Neural cell (in vitro differentiated cells): ENCODE measurements at regions not wholly inside any gene's neighbourhood (a gene's known extent, or its start where the extent isn't known, plus 50 kb on each side); places are given as distances from the start of the nearest gene placed in this dataset.

Source experiments
- H2AFZ ChIP-seq: fragments of 200-600, 300-800 bp; sonication (generic), shearing (Covaris generic); 2 replicates; pipeline ENCODE4 v1.6.0; 2014; ENCODE audit warnings: low read depth, mild to moderate bottlenecking, antibody characterized with exemption, low read length, moderate library complexity
- H3F3A ChIP-seq: fragments of 200-600 bp; shearing (Covaris generic); 2 replicates; pipeline ENCODE4 v1.6.1; 2016; ENCODE audit warnings: mild to moderate bottlenecking, moderate library complexity, mixed read lengths, antibody characterized with exemption, low read length; ENCODE audit not compliant: insufficient read depth, poor library complexity, severe bottlenecking
- H3K27ac ChIP-seq: fragments of 200-600, 300-800 bp; sonication (generic), shearing (Covaris generic); 2 replicates; pipeline ENCODE4 v1.5.1; 2014; ENCODE audit warnings: mild to moderate bottlenecking, low read length, moderate library complexity
- H3K27me3 ChIP-seq: fragments of 300-800, 200-600 bp; sonication (generic), shearing (Covaris generic); 2 replicates; pipeline ENCODE4 v1.6.0; 2014; ENCODE audit warnings: mild to moderate bottlenecking, low read depth, low read length, moderate library complexity; ENCODE audit not compliant: insufficient read depth
- H3K36me3 ChIP-seq: fragments of 300-800, 200-600 bp; sonication (generic), shearing (Covaris generic); 2 replicates; pipeline ENCODE4 v1.5.1; 2014; ENCODE audit warnings: mild to moderate bottlenecking, antibody characterized with exemption, low read length, moderate library complexity; ENCODE audit not compliant: insufficient read depth
- H3K4me2 ChIP-seq: fragments of 300-800, 200-600 bp; sonication (generic), shearing (Covaris generic); 2 replicates; pipeline ENCODE4 v1.6.0; 2014; ENCODE audit warnings: mild to moderate bottlenecking, low read length
- H3K4me3 ChIP-seq: fragments of 300-800, 200-600 bp; sonication (generic), shearing (Covaris generic); 2 replicates; pipeline ENCODE4 v1.5.1; 2014; ENCODE audit warnings: mild to moderate bottlenecking, low read length, moderate library complexity
- H3K79me2 ChIP-seq: fragments of 200-600 bp; shearing (Covaris generic); replicated peaks from 2 replicates; pipeline ENCODE4 v1.6.0; 2014; ENCODE audit warnings: mild to moderate bottlenecking, low read length, moderate library complexity; ENCODE audit not compliant: insufficient read depth
- H3K9ac ChIP-seq: fragments of 300-800, 200-600 bp; sonication (generic), shearing (Covaris generic); 2 replicates; pipeline ENCODE4 v1.6.1; 2016; ENCODE audit warnings: mild to moderate bottlenecking, low read length, mixed read lengths
- H3K9me2 ChIP-seq: fragments of 200-600 bp; shearing (Covaris generic); 2 replicates; pipeline ENCODE4 v1.6.1; 2016; ENCODE audit warnings: mild to moderate bottlenecking, low read length, mixed read lengths; ENCODE audit not compliant: insufficient read depth
- H3K9me3 ChIP-seq: fragments of 200-600, 300-800 bp; sonication (generic), shearing (Covaris generic); 2 replicates; pipeline ENCODE4 v1.6.1; 2016; ENCODE audit warnings: mild to moderate bottlenecking, mixed run types, low read length, moderate library complexity, mixed read lengths
- H4K20me1 ChIP-seq: fragments of 200-600 bp; shearing (Covaris generic); 2 replicates; pipeline ENCODE4 v1.6.1; 2016; ENCODE audit warnings: mild to moderate bottlenecking, mixed run types; ENCODE audit not compliant: insufficient read depth
- EP300 ChIP-seq: fragments of 450-650 bp; conservative IDR thresholded peaks from 2 replicates; pipeline ENCODE4 v1.6.1; 2014; ENCODE audit warnings: antibody characterized with exemption, mild to moderate bottlenecking, moderate library complexity; ENCODE audit not compliant: poor library complexity, severe bottlenecking
- EZH2 ChIP-seq: fragments of 200-600, 300-800 bp; shearing (Covaris generic), sonication (generic); IDR thresholded peaks from 2 replicates; pipeline ENCODE4 v1.6.1; 2014; ENCODE audit warnings: antibody characterized with exemption, low read length, borderline replicate concordance, mild to moderate bottlenecking; ENCODE audit not compliant: insufficient read depth, poor library complexity, severe bottlenecking
- MXI1 ChIP-seq: fragments of 450-650 bp; conservative IDR thresholded peaks from 2 replicates; pipeline ENCODE4 v1.6.1; 2014; ENCODE audit warnings: antibody characterized with exemption, mild to moderate bottlenecking; ENCODE audit not compliant: poor library complexity, severe bottlenecking
- POLR2AphosphoS5 ChIP-seq: IDR thresholded peaks from 2 replicates; pipeline ENCODE4 v1.6.1; 2012
- RAD21 ChIP-seq: fragments of 450-650 bp; conservative IDR thresholded peaks from 2 replicates; pipeline ENCODE4 v1.6.1; 2014; ENCODE audit warnings: antibody characterized with exemption, mild to moderate bottlenecking, moderate library complexity
- SMC3 ChIP-seq: fragments of 450-650 bp; conservative IDR thresholded peaks from 2 replicates; pipeline ENCODE4 v1.6.1; 2014; ENCODE audit warnings: antibody characterized with exemption, mild to moderate bottlenecking, moderate library complexity; ENCODE audit not compliant: poor library complexity
- TAF1 ChIP-seq: IDR thresholded peaks from 2 replicates; pipeline ENCODE4 v1.6.1; 2012; ENCODE audit warnings: low read depth
- TF ChIP-seq, protein P1 (sequence below): fragments of 450-650 bp; IDR thresholded peaks from 2 replicates; pipeline ENCODE4 v1.5.1; 2014; ENCODE audit warnings: antibody characterized with exemption, mild to moderate bottlenecking, moderate library complexity; ENCODE audit not compliant: poor library complexity, severe bottlenecking
- TF ChIP-seq, protein P2 (sequence below): IDR thresholded peaks from 2 replicates; pipeline ENCODE4 v1.6.1; 2012; ENCODE audit warnings: borderline replicate concordance

DNA sequence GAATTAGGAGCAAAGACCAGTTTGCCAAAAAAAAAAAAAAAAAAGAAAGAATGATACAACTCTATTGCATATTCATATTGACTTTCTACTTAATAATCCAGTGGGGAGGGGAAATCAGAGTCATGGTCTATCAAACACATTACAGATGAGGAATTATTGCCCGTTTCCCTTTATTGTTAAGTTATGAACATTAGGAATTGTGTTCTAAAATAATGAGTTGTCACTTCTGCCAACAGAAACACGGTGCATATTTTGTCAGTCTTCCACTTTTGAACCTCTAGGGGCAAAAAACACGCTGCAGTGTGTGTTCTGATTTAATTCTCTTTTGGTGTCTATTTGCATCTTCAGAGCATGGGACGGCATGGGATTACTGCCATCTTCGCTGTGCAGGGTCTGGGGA is 115.7 kb upstream of the RHOBTB1 start:
- Histone ChIP-seq H3K27ac (no peak overlapping the region), H3K4me2 (no peak overlapping the region), H3K36me3 (no peaks in the 10 kb centered on the region), H3F3A (no peaks in the 10 kb centered on the region), H3K4me3 (no peak overlapping the region), H3K27me3 (no peaks in the 10 kb centered on the region), H3K79me2 (no peaks in the 10 kb centered on the region), H4K20me1 (no peaks in the 10 kb centered on the region), H3K9me3 (no peaks in the 10 kb centered on the region), H3K9ac (no peak overlapping the region), H3K9me2 (no peaks in the 10 kb centered on the region), H2AFZ (no peak overlapping the region)
- TF ChIP-seq SMC3, result no peak
- TF ChIP-seq, protein P1, sequence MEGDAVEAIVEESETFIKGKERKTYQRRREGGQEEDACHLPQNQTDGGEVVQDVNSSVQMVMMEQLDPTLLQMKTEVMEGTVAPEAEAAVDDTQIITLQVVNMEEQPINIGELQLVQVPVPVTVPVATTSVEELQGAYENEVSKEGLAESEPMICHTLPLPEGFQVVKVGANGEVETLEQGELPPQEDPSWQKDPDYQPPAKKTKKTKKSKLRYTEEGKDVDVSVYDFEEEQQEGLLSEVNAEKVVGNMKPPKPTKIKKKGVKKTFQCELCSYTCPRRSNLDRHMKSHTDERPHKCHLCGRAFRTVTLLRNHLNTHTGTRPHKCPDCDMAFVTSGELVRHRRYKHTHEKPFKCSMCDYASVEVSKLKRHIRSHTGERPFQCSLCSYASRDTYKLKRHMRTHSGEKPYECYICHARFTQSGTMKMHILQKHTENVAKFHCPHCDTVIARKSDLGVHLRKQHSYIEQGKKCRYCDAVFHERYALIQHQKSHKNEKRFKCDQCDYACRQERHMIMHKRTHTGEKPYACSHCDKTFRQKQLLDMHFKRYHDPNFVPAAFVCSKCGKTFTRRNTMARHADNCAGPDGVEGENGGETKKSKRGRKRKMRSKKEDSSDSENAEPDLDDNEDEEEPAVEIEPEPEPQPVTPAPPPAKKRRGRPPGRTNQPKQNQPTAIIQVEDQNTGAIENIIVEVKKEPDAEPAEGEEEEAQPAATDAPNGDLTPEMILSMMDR, result no peak
- no peak for TF ChIP-seq POLR2AphosphoS5
- no peak for TF ChIP-seq TAF1
- no peak for TF ChIP-seq MXI1
- TF ChIP-seq EZH2, result no peak
- no peak for TF ChIP-seq EP300
- no peak for TF ChIP-seq RAD21

DNA sequence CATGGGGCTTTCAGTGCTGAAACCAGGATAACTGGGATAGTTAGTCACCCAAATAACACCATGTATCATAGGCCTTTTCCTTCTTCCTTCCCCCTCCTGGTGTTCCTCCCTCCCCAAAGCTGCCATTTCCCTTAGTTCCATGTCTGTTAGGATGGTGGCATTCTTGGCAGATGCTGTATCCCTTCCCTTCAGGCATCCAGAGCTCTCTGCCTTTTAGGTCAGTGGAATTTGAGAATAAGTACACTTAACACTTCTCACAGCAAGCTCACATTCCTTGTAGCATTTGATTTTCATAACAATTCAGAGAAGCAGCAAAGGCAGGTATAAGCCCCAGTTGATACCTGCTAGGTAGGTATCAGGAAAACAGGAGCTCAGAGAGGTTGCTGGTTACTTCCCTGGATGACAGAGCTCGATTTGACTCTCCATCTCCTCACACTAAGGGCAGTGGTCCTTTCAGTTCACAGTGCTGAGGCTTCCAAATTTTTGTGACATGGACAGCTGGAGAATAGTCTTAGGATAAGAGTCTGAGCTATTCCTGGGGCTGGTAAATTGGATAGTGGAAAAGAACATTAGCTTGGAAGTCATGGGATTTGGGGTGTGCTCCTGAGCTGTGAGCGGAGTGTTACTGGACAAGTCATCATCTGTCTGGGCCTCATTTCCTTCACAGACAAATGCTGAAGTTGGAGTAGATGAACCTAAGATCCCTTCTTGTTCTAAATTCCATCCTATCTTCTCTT is 108.7 kb upstream of the RHOBTB1 start:
- no peak overlapping the region for H2AFZ ChIP-seq
- H3K27ac ChIP-seq, result no peak overlapping the region
- H3K36me3 ChIP-seq, result no peaks in the 10 kb centered on the region
- H3K9me3 ChIP-seq, result no peaks in the 10 kb centered on the region
- H3K4me2 ChIP-seq, result no peak overlapping the region
- H3F3A ChIP-seq, result no peaks in the 10 kb centered on the region
- H3K27me3 ChIP-seq, result no peaks in the 10 kb centered on the region
- H3K79me2 ChIP-seq, result no peaks in the 10 kb centered on the region
- H3K9ac ChIP-seq, result no peak overlapping the region
- no peak overlapping the region for H3K4me3 ChIP-seq
- H3K9me2 ChIP-seq, result no peaks in the 10 kb centered on the region
- no peaks in the 10 kb centered on the region for H4K20me1 ChIP-seq
- TF ChIP-seq, protein P1, result no peak
- TF ChIP-seq EP300, result no peak
- no peak for TF ChIP-seq TAF1
- no peak for TF ChIP-seq EZH2
- no peak for TF ChIP-seq POLR2AphosphoS5
- TF ChIP-seq SMC3, result no peak
- TF ChIP-seq RAD21, result no peak
- no peak for TF ChIP-seq MXI1
- TF ChIP-seq, protein P2, sequence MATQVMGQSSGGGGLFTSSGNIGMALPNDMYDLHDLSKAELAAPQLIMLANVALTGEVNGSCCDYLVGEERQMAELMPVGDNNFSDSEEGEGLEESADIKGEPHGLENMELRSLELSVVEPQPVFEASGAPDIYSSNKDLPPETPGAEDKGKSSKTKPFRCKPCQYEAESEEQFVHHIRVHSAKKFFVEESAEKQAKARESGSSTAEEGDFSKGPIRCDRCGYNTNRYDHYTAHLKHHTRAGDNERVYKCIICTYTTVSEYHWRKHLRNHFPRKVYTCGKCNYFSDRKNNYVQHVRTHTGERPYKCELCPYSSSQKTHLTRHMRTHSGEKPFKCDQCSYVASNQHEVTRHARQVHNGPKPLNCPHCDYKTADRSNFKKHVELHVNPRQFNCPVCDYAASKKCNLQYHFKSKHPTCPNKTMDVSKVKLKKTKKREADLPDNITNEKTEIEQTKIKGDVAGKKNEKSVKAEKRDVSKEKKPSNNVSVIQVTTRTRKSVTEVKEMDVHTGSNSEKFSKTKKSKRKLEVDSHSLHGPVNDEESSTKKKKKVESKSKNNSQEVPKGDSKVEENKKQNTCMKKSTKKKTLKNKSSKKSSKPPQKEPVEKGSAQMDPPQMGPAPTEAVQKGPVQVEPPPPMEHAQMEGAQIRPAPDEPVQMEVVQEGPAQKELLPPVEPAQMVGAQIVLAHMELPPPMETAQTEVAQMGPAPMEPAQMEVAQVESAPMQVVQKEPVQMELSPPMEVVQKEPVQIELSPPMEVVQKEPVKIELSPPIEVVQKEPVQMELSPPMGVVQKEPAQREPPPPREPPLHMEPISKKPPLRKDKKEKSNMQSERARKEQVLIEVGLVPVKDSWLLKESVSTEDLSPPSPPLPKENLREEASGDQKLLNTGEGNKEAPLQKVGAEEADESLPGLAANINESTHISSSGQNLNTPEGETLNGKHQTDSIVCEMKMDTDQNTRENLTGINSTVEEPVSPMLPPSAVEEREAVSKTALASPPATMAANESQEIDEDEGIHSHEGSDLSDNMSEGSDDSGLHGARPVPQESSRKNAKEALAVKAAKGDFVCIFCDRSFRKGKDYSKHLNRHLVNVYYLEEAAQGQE, result no peak
